Prostate gland (tissue), 2 donors: ENCODE measurements at regions not wholly inside any gene's neighbourhood (a gene's known extent, or its start where the extent isn't known, plus 50 kb on each side); places are given as distances from the start of the nearest gene placed in this dataset.

Experiments used
- CTCF ChIP-seq, 4 experiments: fragments of 200-600 bp in 2 of 4; fragments of 450-650 bp in 2 of 4; sonication (generic) in 2 of 4; IDR thresholded peaks; 1 replicate in 3 of 4; 2 replicates in 1 of 4; pipeline ENCODE4 v1.5.1; 2016 to 2019; ENCODE audit warnings: antibody characterized with exemption in 4 of 4, mild to moderate bottlenecking in 2 of 4, moderate library complexity in 2 of 4
- POLR2A ChIP-seq: fragments of 450-650 bp; IDR thresholded peaks from one replicate; pipeline ENCODE4 v1.6.1; 2016; ENCODE audit warnings: antibody characterized with exemption, mild to moderate bottlenecking

DNA sequence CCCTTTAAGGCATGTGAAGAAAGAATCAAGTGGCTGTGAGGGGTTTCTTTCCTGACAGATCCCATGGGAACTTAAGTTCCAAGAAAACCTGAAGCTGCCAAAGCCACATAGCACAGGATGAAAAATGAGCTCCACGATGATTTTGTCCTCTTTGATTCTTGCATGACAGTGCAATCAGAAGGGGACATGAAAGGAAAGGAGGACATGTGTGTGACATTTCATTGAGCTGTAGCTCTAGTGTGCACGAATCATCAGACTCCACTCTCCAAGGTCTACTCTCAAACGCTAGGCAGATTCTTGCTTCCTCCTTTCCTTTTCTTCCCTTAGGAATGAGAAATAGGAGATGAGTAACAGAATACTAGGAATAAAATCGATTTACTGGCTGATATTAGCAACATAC is 142.0 kb downstream of the ZNF608 start:
- no peak for TF ChIP-seq CTCF (IDR thresholded peaks at IDR 0.05)
- no peak for TF ChIP-seq POLR2A
